Psoas muscle (tissue), 7 donors: ENCODE measurements at regions not wholly inside any gene's neighbourhood (a gene's known extent, or its start where the extent isn't known, plus 50 kb on each side); places are given as distances from the start of the nearest gene placed in this dataset.
"Not testable (repeated sequence)": the region's sequence is repeated elsewhere in the genome, so short reads cannot be mapped to it uniquely, and the experiment has no call there.

Experiments used
- ATAC-seq, 4 donors: fragments of 200-7000 bp; cut with Tn5 transposase; one replicate each; pipeline ENCODE4 v1.9.1; 2020; ENCODE audit warnings: moderate library complexity in 3 of 4, mild to moderate bottlenecking in 2 of 4
- DNase-seq, 2 donors: peaks; one replicate each; pipeline ENCODE4 v3.0.0-alpha.2; 2020
- H3K27ac ChIP-seq: fragments of 200-600 bp; one replicate; pipeline ENCODE4 v1.8.0; 2022
- H3K27me3 ChIP-seq, 3 donors: fragments of 200-600 bp in 1 of 3; one replicate each; pipeline versions ENCODE4 v1.6.1 to v1.8.0; 2013 to 2022; ENCODE audit warnings: low read length in 2 of 3, mild to moderate bottlenecking in 2 of 3, moderate library complexity in 1 of 3; ENCODE audit not compliant: insufficient read depth in 3 of 3
- H3K36me3 ChIP-seq, 2 donors: fragments of 200-600 bp in 1 of 2; one replicate each; pipeline versions ENCODE4 v1.6.1 to v1.8.0; 2013 to 2022; ENCODE audit warnings: low read depth in 1 of 2, mild to moderate bottlenecking in 1 of 2, moderate library complexity in 1 of 2; ENCODE audit not compliant: insufficient read depth in 1 of 2
- H3K4me1 ChIP-seq: fragments of 200-600 bp; one replicate; pipeline ENCODE4 v1.8.0; 2022
- H3K4me3 ChIP-seq: fragments of 200-600 bp; one replicate; pipeline ENCODE4 v1.8.0; 2022; ENCODE audit warnings: mild to moderate bottlenecking
- H3K9me3 ChIP-seq: fragments of 200-600 bp; one replicate; pipeline ENCODE4 v1.8.0; 2022
- WGBS, 3 donors: extraction: QIAGEN DNeasy Blood & Tissue Kit; methylation state at CpG; one replicate each; pipeline versions ENCODE4 v1.1.6 to v1.1.7; 2013; 5-methylcytosine and 5-hydroxymethylcytosine counted together
- intact Hi-C, 2 donors: fragments of 100-400 bp; cut with DNase I; formaldehyde crosslinking; loops; one replicate each; pipeline versions ENCODE4 v1.11.0 to v1.14.2; 2022
- TF ChIP-seq, protein P1 (sequence below): fragments of 200-600 bp; IDR thresholded peaks from one replicate; pipeline ENCODE4 v1.8.0; 2022; ENCODE audit warnings: antibody characterized with exemption
- donor health status: healthy with polysubstance abuse.
- donor health status: DM: no; HTN: no; CAD: no; lungs with moderate emphysema.
- donor health status: Bipolar disorder and iron deficiency.
- donor health status: healthy.
- donor health status: DM: yes; HTN: yes; CAD: no.
- donor health status: DM: no; HTN: no; CAD: no.
- donor health status: DM: yes; HTN: yes; CAD: no.

DNA sequence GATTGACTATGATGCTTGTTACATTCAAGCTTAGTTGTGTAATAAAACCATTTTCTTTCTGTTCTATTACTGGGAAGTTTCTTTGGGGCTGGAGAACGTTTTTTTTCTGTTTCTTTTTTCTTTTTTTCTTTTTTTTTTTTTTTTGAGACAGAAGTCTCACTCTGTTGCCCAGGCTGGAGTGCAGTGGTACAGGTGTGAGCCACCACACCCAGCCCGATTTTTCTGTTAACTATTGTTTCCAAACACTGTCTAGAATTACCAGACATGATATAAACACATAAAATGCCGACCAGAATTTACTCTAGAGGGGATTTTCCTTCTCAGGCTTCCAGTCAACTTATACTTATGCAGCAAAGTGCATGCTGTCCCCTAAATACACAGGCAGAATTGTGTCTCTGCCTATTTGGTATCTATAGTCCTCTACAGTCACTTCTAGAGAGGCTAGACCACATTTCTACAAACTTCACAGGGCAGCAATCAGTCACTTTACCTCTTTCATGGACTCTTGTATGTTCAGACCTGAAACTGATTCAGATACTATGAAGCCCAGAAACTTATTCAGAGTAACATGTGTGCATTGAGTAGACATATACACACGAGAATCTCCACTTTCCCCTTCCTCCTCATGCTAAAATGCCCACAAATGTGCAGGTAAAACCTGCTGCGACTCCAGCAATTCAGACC lies 121.2 kb downstream of the ZNF737 start:
- WGBS, 3 donors: 39 to 51% (median 40%) methylated on average over 5 of the region's 5 CpGs
- no peaks in the 10 kb centered on the region for H3K9me3 ChIP-seq
- TF ChIP-seq, protein P1, sequence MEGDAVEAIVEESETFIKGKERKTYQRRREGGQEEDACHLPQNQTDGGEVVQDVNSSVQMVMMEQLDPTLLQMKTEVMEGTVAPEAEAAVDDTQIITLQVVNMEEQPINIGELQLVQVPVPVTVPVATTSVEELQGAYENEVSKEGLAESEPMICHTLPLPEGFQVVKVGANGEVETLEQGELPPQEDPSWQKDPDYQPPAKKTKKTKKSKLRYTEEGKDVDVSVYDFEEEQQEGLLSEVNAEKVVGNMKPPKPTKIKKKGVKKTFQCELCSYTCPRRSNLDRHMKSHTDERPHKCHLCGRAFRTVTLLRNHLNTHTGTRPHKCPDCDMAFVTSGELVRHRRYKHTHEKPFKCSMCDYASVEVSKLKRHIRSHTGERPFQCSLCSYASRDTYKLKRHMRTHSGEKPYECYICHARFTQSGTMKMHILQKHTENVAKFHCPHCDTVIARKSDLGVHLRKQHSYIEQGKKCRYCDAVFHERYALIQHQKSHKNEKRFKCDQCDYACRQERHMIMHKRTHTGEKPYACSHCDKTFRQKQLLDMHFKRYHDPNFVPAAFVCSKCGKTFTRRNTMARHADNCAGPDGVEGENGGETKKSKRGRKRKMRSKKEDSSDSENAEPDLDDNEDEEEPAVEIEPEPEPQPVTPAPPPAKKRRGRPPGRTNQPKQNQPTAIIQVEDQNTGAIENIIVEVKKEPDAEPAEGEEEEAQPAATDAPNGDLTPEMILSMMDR: no peak
- DNase-seq (no peak), ATAC-seq (no peak)
- intact Hi-C loops: no loop called here
- no peaks in the 10 kb centered on the region for H3K4me1 ChIP-seq
- no peak overlapping the region for H3K4me3 ChIP-seq
- H3K27ac ChIP-seq: no peak overlapping the region
- no peaks in the 10 kb centered on the region for H3K36me3 ChIP-seq
- no peaks in the 10 kb centered on the region for H3K27me3 ChIP-seq

DNA sequence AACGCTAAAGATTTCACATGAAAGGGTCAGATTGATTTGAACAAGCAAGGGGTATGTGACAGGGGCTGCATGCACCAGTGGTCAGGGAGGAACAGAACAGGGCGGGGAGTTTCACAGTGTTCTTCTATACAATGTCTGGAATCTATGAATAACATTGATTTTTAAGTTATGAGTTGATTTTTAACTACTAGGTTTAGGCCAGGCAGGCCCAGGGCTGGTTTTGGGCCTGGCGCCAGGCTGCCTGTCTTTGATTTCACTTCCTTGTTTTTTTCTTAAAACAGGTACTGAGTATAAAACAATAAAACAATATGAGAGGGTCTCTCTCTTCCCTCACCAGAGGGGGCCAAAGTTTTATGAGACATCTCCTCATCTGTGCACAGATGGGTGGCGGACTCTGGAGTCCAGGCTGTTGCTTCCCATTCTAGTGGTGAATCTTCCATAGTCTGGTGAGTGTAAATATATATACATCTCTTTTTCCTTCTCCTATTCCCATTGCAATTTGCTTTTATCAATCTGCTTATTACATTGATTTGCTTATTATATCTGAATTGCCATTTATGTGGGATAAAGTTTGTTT lies 133.2 kb downstream of the ZNF737 start:
- H3K4me1 ChIP-seq, DNase-seq, H3K27me3 ChIP-seq, H3K36me3 ChIP-seq, H3K27ac ChIP-seq, H3K9me3 ChIP-seq, ATAC-seq, H3K4me3 ChIP-seq, intact Hi-C loops: not testable (repeated sequence)
- WGBS, 3 donors: 84 to 93% (median 91%) methylated on average over 4 of the region's 4 CpGs

DNA sequence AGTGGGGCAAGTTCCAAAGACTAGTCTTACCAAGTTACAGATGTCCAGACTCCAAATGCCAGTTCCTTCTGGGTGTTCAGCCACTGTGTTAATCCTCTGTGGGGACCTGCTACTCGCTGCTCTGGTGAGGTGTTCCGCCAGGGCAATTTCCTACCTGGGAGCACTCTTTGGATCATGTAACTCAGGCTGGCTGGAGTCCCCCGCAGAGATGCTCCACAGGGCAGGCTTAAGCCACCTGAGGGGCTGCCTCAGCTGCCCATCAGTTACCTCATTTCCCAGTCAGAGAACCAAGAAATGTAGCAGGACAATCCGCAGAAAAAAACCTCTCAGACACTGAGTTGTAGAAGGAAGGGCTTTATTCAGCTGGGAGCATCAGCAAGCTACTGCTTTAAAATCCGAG lies 133.8 kb downstream of the ZNF737 start:
- Histone ChIP-seq H3K4me3 (no peak overlapping the region), H3K9me3 (no peaks in the 10 kb centered on the region), H3K27ac (no peak overlapping the region), H3K27me3 (no peaks in the 10 kb centered on the region), H3K36me3 (no peaks in the 10 kb centered on the region), H3K4me1 (no peaks in the 10 kb centered on the region)
- DNase-seq (no peak), ATAC-seq (no peak)
- TF ChIP-seq, protein P1: no peak
- 86% methylated on average over 5 of the region's 5 CpGs for WGBS, 3 donors
- intact Hi-C loops: no loop called here

DNA sequence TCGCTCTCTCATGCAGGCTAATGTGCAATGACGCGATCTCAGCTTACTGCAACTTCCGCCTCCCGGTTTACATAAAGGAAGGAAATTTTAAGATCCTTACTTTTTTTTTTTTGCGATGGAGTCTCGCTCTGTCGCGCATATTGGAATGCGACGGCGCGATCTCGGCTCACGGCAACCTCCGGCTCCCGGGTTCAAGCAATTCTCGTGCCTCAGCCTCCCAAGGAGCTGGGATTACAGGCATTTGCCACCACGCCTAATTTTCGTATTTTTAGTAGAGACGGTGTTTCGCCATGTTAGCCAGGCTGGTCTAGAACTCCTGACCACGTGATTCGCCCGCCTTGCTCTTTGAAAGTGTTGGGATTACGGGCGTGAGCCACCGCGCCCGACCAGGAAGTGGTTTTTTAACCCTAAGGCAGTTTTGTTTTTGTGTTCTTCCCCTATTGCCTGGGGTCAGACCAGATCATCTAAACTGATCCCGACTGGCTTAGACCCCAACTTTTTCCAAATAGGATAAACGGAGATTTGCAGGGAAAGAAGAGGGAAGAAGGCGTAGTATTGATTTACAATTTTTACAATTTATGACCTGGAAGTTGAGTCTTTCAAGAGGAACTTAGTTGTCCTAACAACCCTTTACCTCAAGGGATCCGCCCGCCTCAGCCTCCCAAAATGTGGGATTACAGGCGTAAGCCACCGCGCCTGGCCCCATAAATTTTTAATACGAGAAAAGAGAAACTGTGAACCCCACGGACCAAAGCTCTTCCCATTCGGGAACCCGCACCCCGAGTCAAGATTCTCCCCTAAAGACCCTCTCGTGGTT lies 142.0 kb downstream of the ZNF737 start:
- ATAC-seq (peak in 2 of 4 donors; percentile 34 to 77), DNase-seq (peak; percentile 47 to 74)
- Histone ChIP-seq H3K36me3 (no peaks in the 10 kb centered on the region), H3K4me1 (no peaks in the 10 kb centered on the region), H3K27ac (peak overlapping the region; percentile 63), H3K9me3 (peaks cover 6% of the 10 kb centered on the region), H3K4me3 (peak overlapping the region; percentile 66), H3K27me3 (peaks cover 0 to 9% (median 3%) of the 10 kb centered on the region in 3 donors)
- intact Hi-C loops: no loop called here
- WGBS, 3 donors: 7 to 10% (median 8%) methylated on average over 44 of the region's 44 CpGs
- TF ChIP-seq, protein P1: no peak
